WTC11 (cell line): ENCODE measurements at regions not wholly inside any gene's neighbourhood (a gene's known extent, or its start where the extent isn't known, plus 50 kb on each side); places are given as distances from the start of the nearest gene placed in this dataset.

Experiments
- ATAC-seq: fragments of 200-7000 bp; cut with Tn5 transposase; 2 replicates; pipeline ENCODE4 v1.10.0; 2021; ENCODE audit warnings: mild to moderate bottlenecking, moderate library complexity
- CTCF ChIA-PET: fragments of 300-600 bp; sonication (Branson Sonifier 250); formaldehyde crosslinking; loops from one replicate; lab custom pipeline; 2021; ENCODE audit warnings: antibody characterized with exemption; lab: Charles Lee
- POLR2A ChIA-PET: fragments of 350-600 bp; sonication (Branson Sonifier 250); formaldehyde crosslinking; loops from one replicate; lab custom pipeline; 2021; ENCODE audit warnings: antibody characterized with exemption; lab: Charles Lee
- DNase-seq: peaks from one replicate; pipeline ENCODE4 v3.0.0; 2021; ENCODE audit warnings: low spot score
- H3K27ac Mint-ChIP-seq: 2 replicates; pipeline ENCODE4 v1.8.0; 2021; ENCODE audit warnings: mixed read lengths
- H3K27me3 Mint-ChIP-seq: 2 replicates; pipeline ENCODE4 v1.8.0; 2021; ENCODE audit warnings: low read depth, mild to moderate bottlenecking, moderate library complexity, mixed read lengths
- H3K36me3 Mint-ChIP-seq: 2 replicates; pipeline ENCODE4 v1.8.0; 2021; ENCODE audit warnings: mixed read lengths
- H3K4me1 Mint-ChIP-seq: 2 replicates; pipeline ENCODE4 v1.8.0; 2022; ENCODE audit warnings: mixed read lengths
- H3K4me3 Mint-ChIP-seq: 2 replicates; pipeline ENCODE4 v1.8.0; 2021; ENCODE audit warnings: mild to moderate bottlenecking, moderate library complexity, mixed read lengths
- H3K9me3 Mint-ChIP-seq: 2 replicates; pipeline ENCODE4 v1.8.0; 2021; ENCODE audit warnings: mixed read lengths
- ARID4B ChIP-seq: sonication (generic); formaldehyde crosslinking; IDR thresholded peaks from 2 replicates; pipeline ENCODE4 v1.8.0; 2023; ENCODE audit warnings: missing genetic modification reagents, mild to moderate bottlenecking, borderline replicate concordance
- ATF3 ChIP-seq: sonication (generic); formaldehyde crosslinking; conservative IDR thresholded peaks from 2 replicates; pipeline ENCODE4 v1.8.1; 2022; ENCODE audit warnings: mild to moderate bottlenecking, missing genetic modification reagents
- E2F1 ChIP-seq: sonication (generic); formaldehyde crosslinking; IDR thresholded peaks from 2 replicates; pipeline ENCODE4 v1.8.0; 2022; ENCODE audit warnings: mild to moderate bottlenecking, missing genetic modification reagents
- ELF4 ChIP-seq: sonication (generic); formaldehyde crosslinking; IDR thresholded peaks from 2 replicates; pipeline ENCODE4 v1.8.1; 2022; ENCODE audit warnings: low read depth, mild to moderate bottlenecking, moderate library complexity, missing genetic modification reagents
- ERG ChIP-seq: fragments of 250-450 bp; sonication (Bioruptor Pico); IDR thresholded peaks from 2 replicates; pipeline ENCODE4 v1.8.0; 2021; ENCODE audit warnings: mild to moderate bottlenecking
- ESRRA ChIP-seq: sonication (generic); formaldehyde crosslinking; IDR thresholded peaks from 2 replicates; pipeline ENCODE4 v1.8.1; 2022; ENCODE audit warnings: mild to moderate bottlenecking, missing genetic modification reagents, borderline replicate concordance
- FOXP4 ChIP-seq: sonication (generic); formaldehyde crosslinking; IDR thresholded peaks from 2 replicates; pipeline ENCODE4 v1.8.0; 2022; ENCODE audit warnings: mild to moderate bottlenecking, missing genetic modification reagents
- HMGXB4 ChIP-seq: sonication (generic); formaldehyde crosslinking; IDR thresholded peaks from 2 replicates; pipeline ENCODE4 v1.8.1; 2023; ENCODE audit warnings: mild to moderate bottlenecking, moderate library complexity, missing genetic modification reagents
- IRF1 ChIP-seq: sonication (generic); formaldehyde crosslinking; IDR thresholded peaks from 2 replicates; pipeline ENCODE4 v1.8.0; 2023; ENCODE audit warnings: missing genetic modification reagents
- JAZF1 ChIP-seq: fragments of 250-450 bp; sonication (Bioruptor Pico); IDR thresholded peaks from 2 replicates; pipeline ENCODE4 v1.9.0; 2021; ENCODE audit warnings: moderate library complexity, mild to moderate bottlenecking, inconsistent platforms
- KAT7 ChIP-seq: sonication (generic); formaldehyde crosslinking; IDR thresholded peaks from 2 replicates; pipeline ENCODE4 v1.8.1; 2023; ENCODE audit warnings: missing genetic modification reagents, mild to moderate bottlenecking, borderline replicate concordance
- MAX ChIP-seq: sonication (generic); formaldehyde crosslinking; IDR thresholded peaks from 2 replicates; pipeline ENCODE4 v1.8.0; 2022; ENCODE audit warnings: mild to moderate bottlenecking, missing genetic modification reagents
- NFE2L1 ChIP-seq: sonication (generic); formaldehyde crosslinking; IDR thresholded peaks from 2 replicates; pipeline ENCODE4 v1.8.1; 2023; ENCODE audit warnings: missing genetic modification reagents
- NFYB ChIP-seq: sonication (generic); formaldehyde crosslinking; conservative IDR thresholded peaks from 2 replicates; pipeline ENCODE4 v1.8.0; 2022; ENCODE audit warnings: low read depth, missing genetic modification reagents
- OVOL2 ChIP-seq: fragments of 250-450 bp; sonication (Bioruptor Pico); IDR thresholded peaks from 2 replicates; pipeline ENCODE4 v1.9.0; 2021; ENCODE audit warnings: mild to moderate bottlenecking, borderline replicate concordance
- SMAD3 ChIP-seq: sonication (generic); formaldehyde crosslinking; IDR thresholded peaks from 2 replicates; pipeline ENCODE4 v1.8.0; 2022; ENCODE audit warnings: missing genetic modification reagents, mild to moderate bottlenecking, borderline replicate concordance
- TEAD1 ChIP-seq: sonication (generic); formaldehyde crosslinking; IDR thresholded peaks from 2 replicates; pipeline ENCODE4 v1.8.0; 2022; ENCODE audit warnings: mild to moderate bottlenecking, missing genetic modification reagents
- USF2 ChIP-seq: sonication (generic); formaldehyde crosslinking; IDR thresholded peaks from 2 replicates; pipeline ENCODE4 v1.8.1; 2023; ENCODE audit warnings: mild to moderate bottlenecking, missing genetic modification reagents, moderate library complexity
- ZBTB43 ChIP-seq: sonication (generic); formaldehyde crosslinking; IDR thresholded peaks from 2 replicates; pipeline ENCODE4 v1.8.1; 2023; ENCODE audit warnings: mild to moderate bottlenecking, missing genetic modification reagents
- ZNF671 ChIP-seq: fragments of 250-450 bp; sonication (Bioruptor Pico); IDR thresholded peaks from 2 replicates; pipeline ENCODE4 v1.8.0; 2021; ENCODE audit warnings: mild to moderate bottlenecking

- ChIA-PET POLR2A (no interaction called here), CTCF (interaction anchor here (0.6 to 1.4 kb wide), 10 partner anchors 9 to 1776 kb away, joined by 3 to 13 read pairs (median 3); no protein-coding TSS in a partner anchor)
- no peak overlapping the region for H3K27ac Mint-ChIP-seq
- H3K9me3 Mint-ChIP-seq: no peaks in the 10 kb centered on the region
- H3K4me1 Mint-ChIP-seq: peaks cover 17% of the 10 kb centered on the region
- ATAC-seq: peak; percentile 98
- H3K27me3 Mint-ChIP-seq: peaks cover 19% of the 10 kb centered on the region
- peak; percentile 64 for DNase-seq
- no peak overlapping the region for H3K4me3 Mint-ChIP-seq
- H3K36me3 Mint-ChIP-seq: no peaks in the 10 kb centered on the region
- TF ChIP-seq JAZF1 (no peak), ELF4 (CRISPR knock-in tag) (no peak), IRF1 (CRISPR knock-in tag) (0 out of 2 replicates have a peak, but pooled peaks have one; percentile 43), E2F1 (CRISPR knock-in tag) (no peak), NFYB (no peak), MAX (peak; percentile 90), ZNF671 (CRISPR knock-in tag) (no peak), SMAD3 (CRISPR knock-in tag) (peak; percentile 55; the same call in 1 of the 2 replicates), KAT7 (CRISPR knock-in tag) (no peak), USF2 (peak; percentile 76), ESRRA (no peak), FOXP4 (peak; percentile 64; the same call in 1 of the 2 replicates), NFE2L1 (0 out of 2 replicates have a peak, but pooled peaks have one; percentile 34), ERG (no peak), ATF3 (CRISPR knock-in tag) (no peak), ZBTB43 (CRISPR knock-in tag) (no peak), ARID4B (CRISPR knock-in tag) (no peak), HMGXB4 (CRISPR knock-in tag) (no peak), TEAD1 (CRISPR knock-in tag) (peak; percentile 76), OVOL2 (CRISPR knock-in tag) (no peak)
These were observed 221.5 kb upstream of the GHITM start for GRCh38 chr10:83917537-83918506.
